ENCODE measurements at regions not wholly inside any gene's neighbourhood (a gene's known extent, or its start where the extent isn't known, plus 50 kb on each side); places are given as distances from the start of the nearest gene placed in this dataset.

DNA sequence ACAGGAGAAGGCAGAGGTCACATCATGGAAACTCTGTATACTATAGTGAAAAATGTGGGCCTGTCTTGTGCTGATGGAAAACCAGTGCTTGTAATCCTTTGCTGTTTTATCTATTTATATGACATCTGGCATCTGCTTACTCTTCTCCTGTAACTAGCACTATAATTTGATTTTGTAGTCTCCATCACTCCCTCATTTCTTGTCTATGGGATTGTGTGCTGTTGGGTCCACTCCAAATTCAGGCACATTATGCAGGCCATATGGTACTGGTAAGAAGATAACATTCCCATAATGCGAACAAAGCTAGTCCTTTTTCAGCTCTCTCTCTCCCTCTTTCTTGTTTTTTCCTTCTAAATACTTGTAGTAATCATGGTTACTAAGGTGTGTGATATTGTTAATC is 581.2 kb upstream of the IGFBP7 start:
- intact Hi-C loops (cut with micrococcal nuclease): no loop called here
- Mint-ChIP-seq H3K36me3 (ENCODE audit: low read depth) (no peaks in the 10 kb centered on the region), H3K27me3 (ENCODE audit: low read depth) (no peaks in the 10 kb centered on the region), H3K4me3 (ENCODE audit: low read depth) (no peak overlapping the region), H3K4me1 (ENCODE audit: low read depth) (no peaks in the 10 kb centered on the region), H3K9me3 (peaks cover 1% of the 10 kb centered on the region), H3K27ac (no peak overlapping the region)
- DNase-seq (ENCODE audit: low spot score): no peak

GRCh38 chr4:57689693-57690205 is 579.6 kb upstream of the IGFBP7 start:
- H3K4me1 Mint-ChIP-seq (ENCODE audit: low read depth): no peaks in the 10 kb centered on the region
- DNase-seq (ENCODE audit: low spot score): no peak
- no peaks in the 10 kb centered on the region for H3K27me3 Mint-ChIP-seq (ENCODE audit: low read depth)

DNA sequence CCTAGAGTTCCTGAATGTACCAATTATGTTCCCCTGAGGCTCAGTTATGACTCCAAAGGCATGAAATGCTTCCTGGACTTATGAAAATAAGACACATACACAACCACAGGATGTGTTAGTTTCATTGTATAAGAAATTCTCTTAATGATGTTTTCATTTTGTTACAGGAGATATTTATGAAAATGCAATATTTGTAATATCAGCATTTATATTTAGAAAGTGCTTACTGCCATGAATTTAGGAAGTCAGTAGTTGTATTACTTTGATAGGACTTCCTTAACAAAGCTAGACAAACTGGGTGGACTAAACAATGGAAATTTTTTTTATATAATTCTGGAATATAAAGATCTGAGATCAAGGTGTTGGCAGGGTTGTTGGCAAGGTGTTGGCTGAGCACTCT is 572.1 kb upstream of the IGFBP7 start:
- DNase-seq (ENCODE audit: low spot score): no peak
- no peak overlapping the region for H3K4me3 Mint-ChIP-seq (ENCODE audit: low read depth)
- H3K9me3 Mint-ChIP-seq: peaks cover 8% of the 10 kb centered on the region
- H3K36me3 Mint-ChIP-seq (ENCODE audit: low read depth): no peaks in the 10 kb centered on the region
- intact Hi-C loops (cut with micrococcal nuclease): no loop called here
- H3K27me3 Mint-ChIP-seq (ENCODE audit: low read depth): no peaks in the 10 kb centered on the region
- H3K27ac Mint-ChIP-seq: no peak overlapping the region
- H3K4me1 Mint-ChIP-seq (ENCODE audit: low read depth): no peaks in the 10 kb centered on the region

More at GRCh38 chr4:57689693-57690205, 579.6 kb upstream of the IGFBP7 start:
- H3K9me3 Mint-ChIP-seq: peaks cover 7% of the 10 kb centered on the region
- intact Hi-C loops (cut with micrococcal nuclease): no loop called here
- H3K4me3 Mint-ChIP-seq (ENCODE audit: low read depth): no peak overlapping the region
- no peak overlapping the region for H3K27ac Mint-ChIP-seq
- H3K36me3 Mint-ChIP-seq (ENCODE audit: low read depth): no peaks in the 10 kb centered on the region

- intact Hi-C loops (cut with micrococcal nuclease): no loop called here
- H3K36me3 Mint-ChIP-seq (ENCODE audit: low read depth): no peaks in the 10 kb centered on the region
- DNase-seq (ENCODE audit: low spot score): no peak
- H3K27ac Mint-ChIP-seq: no peak overlapping the region
- no peaks in the 10 kb centered on the region for H3K27me3 Mint-ChIP-seq (ENCODE audit: low read depth)
- H3K4me3 Mint-ChIP-seq (ENCODE audit: low read depth): no peak overlapping the region
- H3K9me3 Mint-ChIP-seq: peaks cover 14% of the 10 kb centered on the region
- H3K4me1 Mint-ChIP-seq (ENCODE audit: low read depth): no peaks in the 10 kb centered on the region
These were observed 569.8 kb upstream of the IGFBP7 start for GRCh38 chr4:57679969-57680368.

GRCh38 chr4:57676394-57676793 is 566.2 kb upstream of the IGFBP7 start:
- intact Hi-C loops (cut with micrococcal nuclease): no loop called here
- Mint-ChIP-seq H3K4me3 (ENCODE audit: low read depth) (no peak overlapping the region), H3K36me3 (ENCODE audit: low read depth) (no peaks in the 10 kb centered on the region), H3K4me1 (ENCODE audit: low read depth) (no peaks in the 10 kb centered on the region), H3K27ac (no peak overlapping the region), H3K9me3 (peaks cover 15% of the 10 kb centered on the region), H3K27me3 (ENCODE audit: low read depth) (no peaks in the 10 kb centered on the region)
- no peak for DNase-seq (ENCODE audit: low spot score)

DNA sequence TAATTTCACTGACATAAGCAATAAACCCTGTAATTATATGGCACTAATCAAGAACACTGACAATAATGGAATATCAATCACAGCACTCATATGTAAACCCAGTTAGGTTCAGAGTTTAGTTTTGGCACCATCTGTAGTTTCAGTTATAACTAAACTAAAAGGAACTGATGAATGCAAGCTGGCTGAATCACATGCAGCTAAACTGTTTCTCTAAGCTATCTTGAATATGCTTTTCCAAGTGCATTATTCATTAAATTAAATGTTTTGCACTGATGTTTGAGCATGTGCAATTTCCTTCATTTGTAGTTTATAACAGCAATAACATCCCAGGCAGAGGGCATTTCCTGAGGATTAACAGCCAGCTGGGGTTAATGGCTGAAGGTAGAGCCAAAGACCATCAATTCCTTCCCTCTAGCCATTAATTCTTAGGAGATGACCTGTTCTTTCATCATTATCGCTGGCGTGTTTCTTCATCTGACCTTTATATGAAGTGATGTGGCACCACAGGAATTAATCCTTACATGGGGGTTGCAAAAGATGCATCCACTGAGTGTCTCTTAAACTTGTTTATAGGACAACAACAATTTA is 562.8 kb upstream of the IGFBP7 start:
- intact Hi-C loops (cut with micrococcal nuclease): no loop called here
- no peak for DNase-seq (ENCODE audit: low spot score)
- Mint-ChIP-seq H3K36me3 (ENCODE audit: low read depth) (no peaks in the 10 kb centered on the region), H3K4me3 (ENCODE audit: low read depth) (no peak overlapping the region), H3K27me3 (ENCODE audit: low read depth) (no peaks in the 10 kb centered on the region), H3K4me1 (ENCODE audit: low read depth) (no peaks in the 10 kb centered on the region), H3K9me3 (peaks cover 15% of the 10 kb centered on the region), H3K27ac (no peak overlapping the region)

DNA sequence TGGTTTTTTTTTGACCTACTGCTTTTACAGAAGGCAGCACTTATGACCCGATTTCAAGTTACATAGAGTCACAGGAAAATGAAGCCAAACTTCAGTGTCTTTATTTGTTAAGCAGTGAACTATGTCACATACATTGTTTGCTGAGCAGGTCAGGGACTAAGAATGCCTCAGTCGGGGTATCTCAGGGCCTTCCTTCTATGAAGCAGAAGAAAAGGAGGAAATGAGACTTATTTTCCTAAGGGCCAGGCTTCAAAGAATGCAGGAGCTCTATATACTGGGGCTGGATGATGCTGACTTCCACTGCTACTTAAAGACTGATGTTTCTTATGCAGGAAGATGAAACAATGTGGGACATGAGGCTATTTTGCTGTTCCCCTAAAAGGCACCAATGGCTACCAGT is 558.4 kb upstream of the IGFBP7 start:
- H3K27ac Mint-ChIP-seq: no peak overlapping the region
- no peaks in the 10 kb centered on the region for H3K27me3 Mint-ChIP-seq (ENCODE audit: low read depth)
- H3K9me3 Mint-ChIP-seq: no peaks in the 10 kb centered on the region
- H3K36me3 Mint-ChIP-seq (ENCODE audit: low read depth): no peaks in the 10 kb centered on the region
- H3K4me1 Mint-ChIP-seq (ENCODE audit: low read depth): no peaks in the 10 kb centered on the region
- intact Hi-C loops (cut with micrococcal nuclease): no loop called here
- no peak overlapping the region for H3K4me3 Mint-ChIP-seq (ENCODE audit: low read depth)
- DNase-seq (ENCODE audit: low spot score): no peak

DNA sequence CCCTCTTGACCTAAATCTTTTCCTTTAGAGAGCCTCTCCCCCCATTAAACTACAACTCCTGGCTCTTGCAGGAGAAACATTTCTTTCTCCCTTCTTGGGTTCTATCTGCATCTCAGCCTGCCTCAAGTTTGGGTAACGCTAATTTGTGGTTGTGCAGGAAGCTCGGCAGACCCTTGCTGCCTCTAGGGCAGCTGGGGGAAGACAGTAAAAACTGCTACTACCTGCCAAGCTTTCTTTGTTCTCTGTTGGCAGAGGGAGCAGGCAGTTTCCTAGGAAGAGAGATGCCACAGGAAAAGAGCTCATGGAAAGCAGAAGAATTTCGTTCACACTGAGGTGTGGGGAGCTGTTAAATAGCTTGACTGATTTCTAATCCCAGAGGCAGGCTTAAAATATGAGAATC is 555.6 kb upstream of the IGFBP7 start:
- Mint-ChIP-seq H3K27me3 (ENCODE audit: low read depth) (no peaks in the 10 kb centered on the region), H3K4me3 (ENCODE audit: low read depth) (no peak overlapping the region), H3K9me3 (no peaks in the 10 kb centered on the region), H3K4me1 (ENCODE audit: low read depth) (no peaks in the 10 kb centered on the region), H3K27ac (no peak overlapping the region), H3K36me3 (ENCODE audit: low read depth) (no peaks in the 10 kb centered on the region)
- intact Hi-C loops (cut with micrococcal nuclease): no loop called here
- DNase-seq (ENCODE audit: low spot score): no peak

DNA sequence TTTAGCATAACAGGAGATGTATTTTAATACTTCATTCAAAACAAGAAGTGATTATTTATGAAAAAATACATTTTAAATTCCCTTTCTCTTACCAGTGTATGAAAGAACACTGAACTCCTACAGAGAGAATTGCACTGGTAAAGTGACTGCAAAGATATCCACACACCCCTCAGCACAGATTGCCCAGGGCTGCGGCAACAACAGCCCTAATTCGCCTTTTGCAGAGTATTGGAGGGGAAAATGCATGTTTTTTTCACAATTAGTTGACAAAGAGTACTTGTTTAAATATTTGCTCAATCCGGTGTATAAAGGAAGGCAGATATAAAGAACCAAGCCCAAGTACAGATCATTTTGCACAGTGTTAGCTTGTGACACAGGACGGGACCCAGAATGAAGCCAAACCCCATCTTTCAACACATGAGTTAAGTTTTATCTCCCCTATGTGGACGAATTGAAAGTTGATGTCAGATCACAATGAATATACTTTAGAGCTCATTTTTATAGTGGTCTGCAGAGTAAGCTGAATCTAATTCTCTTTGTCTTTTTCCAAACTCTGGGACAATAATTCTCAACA is 551.4 kb upstream of the IGFBP7 start:
- H3K4me3 Mint-ChIP-seq (ENCODE audit: low read depth): no peak overlapping the region
- no peaks in the 10 kb centered on the region for H3K36me3 Mint-ChIP-seq (ENCODE audit: low read depth)
- no peaks in the 10 kb centered on the region for H3K4me1 Mint-ChIP-seq (ENCODE audit: low read depth)
- DNase-seq (ENCODE audit: low spot score): no peak
- H3K27ac Mint-ChIP-seq: no peak overlapping the region
- H3K9me3 Mint-ChIP-seq: no peaks in the 10 kb centered on the region
- H3K27me3 Mint-ChIP-seq (ENCODE audit: low read depth): no peaks in the 10 kb centered on the region
- intact Hi-C loops (cut with micrococcal nuclease): no loop called here

GRCh38 chr4:57658673-57659072 is 548.5 kb upstream of the IGFBP7 start:
- no peak overlapping the region for H3K4me3 Mint-ChIP-seq (ENCODE audit: low read depth)
- no peaks in the 10 kb centered on the region for H3K36me3 Mint-ChIP-seq (ENCODE audit: low read depth)
- intact Hi-C loops (cut with micrococcal nuclease): no loop called here
- no peaks in the 10 kb centered on the region for H3K9me3 Mint-ChIP-seq
- H3K27ac Mint-ChIP-seq: no peak overlapping the region
- H3K27me3 Mint-ChIP-seq (ENCODE audit: low read depth): no peaks in the 10 kb centered on the region
- no peak for DNase-seq (ENCODE audit: low spot score)
- H3K4me1 Mint-ChIP-seq (ENCODE audit: low read depth): no peaks in the 10 kb centered on the region

DNA sequence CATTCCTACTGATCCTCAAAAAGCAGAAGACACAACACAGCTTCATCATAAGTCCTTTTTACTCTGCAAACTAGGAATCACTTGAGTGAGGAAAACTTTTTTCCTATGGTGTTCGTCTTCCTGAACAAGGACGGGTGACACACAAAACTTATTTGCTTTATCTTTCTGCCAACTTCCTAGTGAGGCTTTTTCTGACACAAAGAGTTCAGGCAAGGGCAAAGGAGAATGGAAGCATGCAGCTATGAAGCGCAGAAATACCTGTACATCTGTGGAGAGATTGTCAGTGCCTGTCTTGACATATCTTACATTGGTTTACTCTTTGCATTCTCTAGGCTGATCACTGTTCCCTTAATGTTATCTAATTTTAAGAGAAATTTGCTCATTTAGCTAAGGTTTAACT is 548.0 kb upstream of the IGFBP7 start:
- no peak for DNase-seq (ENCODE audit: low spot score)
- H3K27ac Mint-ChIP-seq: no peak overlapping the region
- no peaks in the 10 kb centered on the region for H3K27me3 Mint-ChIP-seq (ENCODE audit: low read depth)
- H3K4me3 Mint-ChIP-seq (ENCODE audit: low read depth): no peak overlapping the region
- no peaks in the 10 kb centered on the region for H3K9me3 Mint-ChIP-seq
- intact Hi-C loops (cut with micrococcal nuclease): no loop called here
- no peaks in the 10 kb centered on the region for H3K4me1 Mint-ChIP-seq (ENCODE audit: low read depth)
- no peaks in the 10 kb centered on the region for H3K36me3 Mint-ChIP-seq (ENCODE audit: low read depth)

- no peak for DNase-seq (ENCODE audit: low spot score)
- no peak overlapping the region for H3K27ac Mint-ChIP-seq
- H3K9me3 Mint-ChIP-seq: no peaks in the 10 kb centered on the region
- H3K36me3 Mint-ChIP-seq (ENCODE audit: low read depth): no peaks in the 10 kb centered on the region
- H3K4me3 Mint-ChIP-seq (ENCODE audit: low read depth): no peak overlapping the region
- no peaks in the 10 kb centered on the region for H3K27me3 Mint-ChIP-seq (ENCODE audit: low read depth)
- H3K4me1 Mint-ChIP-seq (ENCODE audit: low read depth): no peaks in the 10 kb centered on the region
- intact Hi-C loops (cut with micrococcal nuclease): no loop called here
These were observed 545.2 kb upstream of the IGFBP7 start for GRCh38 chr4:57655342-57655741.

DNA sequence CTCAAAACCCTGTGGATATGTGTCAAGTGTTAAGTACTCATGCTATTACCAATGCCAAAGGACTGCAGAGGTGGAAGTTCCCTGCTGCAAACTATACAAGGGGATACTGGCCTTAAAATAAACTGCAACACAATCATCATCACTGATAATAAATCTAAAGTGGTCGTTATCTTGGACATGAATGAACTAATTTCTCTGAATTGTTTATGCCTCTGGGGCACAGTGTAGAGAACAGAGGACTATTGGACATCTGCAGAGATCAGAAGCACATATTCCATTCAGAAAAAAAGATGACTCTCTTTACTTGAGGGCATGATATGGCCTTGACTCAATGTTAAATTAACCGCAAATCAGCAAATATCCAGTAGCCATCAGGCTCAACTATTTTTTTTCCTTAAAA is 542.6 kb upstream of the IGFBP7 start:
- DNase-seq (ENCODE audit: low spot score): no peak
- intact Hi-C loops (cut with micrococcal nuclease): no loop called here

More for the DNA sequence above, 542.6 kb upstream of the IGFBP7 start:
- no peak overlapping the region for H3K4me3 Mint-ChIP-seq (ENCODE audit: low read depth)
- H3K9me3 Mint-ChIP-seq: no peaks in the 10 kb centered on the region
- H3K27me3 Mint-ChIP-seq (ENCODE audit: low read depth): no peaks in the 10 kb centered on the region
- H3K27ac Mint-ChIP-seq: no peak overlapping the region
- no peaks in the 10 kb centered on the region for H3K36me3 Mint-ChIP-seq (ENCODE audit: low read depth)
- no peaks in the 10 kb centered on the region for H3K4me1 Mint-ChIP-seq (ENCODE audit: low read depth)
